SH-SY5Y (cell line): ENCODE measurements at regions not wholly inside any gene's neighbourhood (a gene's known extent, or its start where the extent isn't known, plus 50 kb on each side); places are given as distances from the start of the nearest gene placed in this dataset.

ENCODE experiments used
- GATA2 ChIP-seq: IDR thresholded peaks from 2 replicates; pipeline ENCODE4 v1.6.1; 2011; ENCODE audit warnings: mild to moderate bottlenecking, low read depth, low read length
- GATA3 ChIP-seq: IDR thresholded peaks from 2 replicates; pipeline ENCODE4 v1.6.1; 2011; ENCODE audit warnings: low read depth, mild to moderate bottlenecking, low read length, moderate library complexity

GRCh38 chr21:28811860-28812259, 180.8 kb downstream of the LTN1 start:
- TF ChIP-seq GATA2, result no peak
- TF ChIP-seq GATA3, result no peak
